ENCODE measurements at regions not wholly inside any gene's neighbourhood (a gene's known extent, or its start where the extent isn't known, plus 50 kb on each side); places are given as distances from the start of the nearest gene placed in this dataset.

DNA sequence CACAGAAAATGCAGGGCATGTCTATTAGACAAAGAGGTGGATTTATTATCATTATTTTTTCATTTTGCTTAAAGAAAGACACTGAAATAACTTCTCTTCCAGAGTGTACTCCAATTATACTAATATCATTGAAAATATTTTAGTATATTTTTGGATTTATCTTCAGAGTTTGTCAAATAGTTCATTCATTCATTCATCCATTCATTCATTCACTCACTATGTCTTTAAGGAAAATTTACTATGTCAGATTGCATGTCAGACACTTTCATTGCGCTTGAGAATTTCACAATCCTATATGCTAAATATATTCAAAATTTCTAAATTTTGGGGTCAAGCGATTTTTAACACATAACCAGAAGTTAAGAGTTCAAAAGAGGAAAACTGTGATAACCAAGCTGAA is 479.1 kb downstream of the ZEB2 start:
- TF ChIP-seq, protein P1, sequence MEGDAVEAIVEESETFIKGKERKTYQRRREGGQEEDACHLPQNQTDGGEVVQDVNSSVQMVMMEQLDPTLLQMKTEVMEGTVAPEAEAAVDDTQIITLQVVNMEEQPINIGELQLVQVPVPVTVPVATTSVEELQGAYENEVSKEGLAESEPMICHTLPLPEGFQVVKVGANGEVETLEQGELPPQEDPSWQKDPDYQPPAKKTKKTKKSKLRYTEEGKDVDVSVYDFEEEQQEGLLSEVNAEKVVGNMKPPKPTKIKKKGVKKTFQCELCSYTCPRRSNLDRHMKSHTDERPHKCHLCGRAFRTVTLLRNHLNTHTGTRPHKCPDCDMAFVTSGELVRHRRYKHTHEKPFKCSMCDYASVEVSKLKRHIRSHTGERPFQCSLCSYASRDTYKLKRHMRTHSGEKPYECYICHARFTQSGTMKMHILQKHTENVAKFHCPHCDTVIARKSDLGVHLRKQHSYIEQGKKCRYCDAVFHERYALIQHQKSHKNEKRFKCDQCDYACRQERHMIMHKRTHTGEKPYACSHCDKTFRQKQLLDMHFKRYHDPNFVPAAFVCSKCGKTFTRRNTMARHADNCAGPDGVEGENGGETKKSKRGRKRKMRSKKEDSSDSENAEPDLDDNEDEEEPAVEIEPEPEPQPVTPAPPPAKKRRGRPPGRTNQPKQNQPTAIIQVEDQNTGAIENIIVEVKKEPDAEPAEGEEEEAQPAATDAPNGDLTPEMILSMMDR (IDR thresholded peaks at IDR 0.05; ENCODE audit: unreplicated experiment) = no peak
- Mint-ChIP-seq H3K9me3 (ENCODE audit: low read depth) (no peaks in the 10 kb centered on the region), H3K36me3 (ENCODE audit: insufficient read depth) (no peaks in the 10 kb centered on the region), H3K4me3 (ENCODE audit: low read depth) (no peak overlapping the region), H3K27ac (no peak overlapping the region), H3K27me3 (no peaks in the 10 kb centered on the region), H3K4me1 (ENCODE audit: low read depth) (peaks cover 5% of the 10 kb centered on the region)
- no peak for DNase-seq (ENCODE audit: low spot score, unreplicated experiment)

DNA sequence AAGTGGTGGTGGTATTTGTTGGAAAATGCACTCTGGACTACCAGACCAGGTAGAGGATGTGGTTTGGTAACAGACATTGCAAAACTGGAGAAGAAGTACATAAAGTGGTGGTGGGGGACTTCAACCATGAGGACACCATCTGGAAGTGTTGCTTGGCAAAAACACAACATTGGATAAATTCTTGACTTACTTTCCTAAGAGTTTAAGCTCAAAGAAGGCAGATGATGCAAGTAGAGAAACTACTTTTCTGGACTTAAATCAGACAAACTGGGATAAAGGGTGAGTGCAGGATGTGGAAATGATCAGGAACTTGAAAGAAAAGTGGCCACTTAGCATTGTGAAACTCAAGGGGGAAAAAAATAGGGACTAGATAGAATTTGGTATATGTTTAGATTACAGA is 487.4 kb downstream of the ZEB2 start:
- H3K27ac Mint-ChIP-seq = no peak overlapping the region
- no peaks in the 10 kb centered on the region for H3K4me1 Mint-ChIP-seq (ENCODE audit: low read depth)
- TF ChIP-seq, protein P1 (IDR thresholded peaks at IDR 0.05; ENCODE audit: unreplicated experiment) = no peak
- no peaks in the 10 kb centered on the region for H3K9me3 Mint-ChIP-seq (ENCODE audit: low read depth)
- no peaks in the 10 kb centered on the region for H3K27me3 Mint-ChIP-seq
- no peak overlapping the region for H3K4me3 Mint-ChIP-seq (ENCODE audit: low read depth)
- H3K36me3 Mint-ChIP-seq (ENCODE audit: insufficient read depth) = no peaks in the 10 kb centered on the region
- no peak for DNase-seq (ENCODE audit: low spot score, unreplicated experiment)

DNA sequence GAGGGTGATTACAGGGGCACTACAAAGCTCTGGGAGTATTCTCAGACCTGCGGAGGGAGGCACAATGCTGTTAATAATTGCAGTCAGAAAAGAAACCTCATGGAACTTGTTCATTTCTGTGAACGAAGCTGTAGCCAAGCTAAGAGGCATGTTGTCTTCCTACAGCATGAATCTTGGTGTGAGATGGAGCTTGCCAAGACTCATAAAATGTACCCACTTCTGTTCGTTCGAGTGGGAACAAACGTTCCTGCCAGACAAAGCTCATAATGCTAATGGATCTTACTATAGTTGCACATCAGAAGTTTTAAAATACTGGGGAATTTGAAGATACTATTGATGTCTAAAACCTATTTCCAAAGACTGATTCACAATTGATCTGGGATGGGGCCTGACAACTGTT is 489.1 kb downstream of the ZEB2 start:
- TF ChIP-seq, protein P1 (IDR thresholded peaks at IDR 0.05; ENCODE audit: unreplicated experiment) = no peak
- Mint-ChIP-seq H3K27ac (no peak overlapping the region), H3K4me3 (ENCODE audit: low read depth) (no peak overlapping the region), H3K36me3 (ENCODE audit: insufficient read depth) (no peaks in the 10 kb centered on the region), H3K9me3 (ENCODE audit: low read depth) (no peaks in the 10 kb centered on the region), H3K4me1 (ENCODE audit: low read depth) (peaks cover 3% of the 10 kb centered on the region), H3K27me3 (no peaks in the 10 kb centered on the region)
- DNase-seq (ENCODE audit: low spot score, unreplicated experiment) = no peak

DNA sequence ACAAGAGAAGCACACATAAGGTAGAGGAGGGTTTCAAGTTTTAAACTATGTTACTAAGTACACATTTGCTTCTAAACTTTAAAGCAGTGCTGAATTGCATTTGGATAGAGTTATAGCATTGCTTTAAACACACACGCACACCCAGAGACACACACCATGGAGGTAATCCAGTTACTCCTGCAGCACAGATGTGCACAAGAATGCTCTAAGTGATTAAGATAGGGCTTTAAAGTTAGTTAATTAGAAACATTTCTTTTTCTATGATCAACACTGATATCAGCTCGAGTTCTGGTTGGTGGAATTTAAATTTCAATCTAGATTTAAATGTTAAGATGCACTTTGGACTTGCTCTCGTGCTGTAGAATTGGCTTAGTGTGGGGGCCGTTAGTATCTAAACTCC is 492.3 kb downstream of the ZEB2 start:
- TF ChIP-seq, protein P1 (IDR thresholded peaks at IDR 0.05; ENCODE audit: unreplicated experiment) = no peak
- Mint-ChIP-seq H3K27ac (peak overlapping the region; percentile 63), H3K9me3 (ENCODE audit: low read depth) (no peaks in the 10 kb centered on the region), H3K36me3 (ENCODE audit: insufficient read depth) (no peaks in the 10 kb centered on the region), H3K4me1 (ENCODE audit: low read depth) (peaks cover 3% of the 10 kb centered on the region), H3K27me3 (no peaks in the 10 kb centered on the region), H3K4me3 (ENCODE audit: low read depth) (no peak overlapping the region)
- no peak for DNase-seq (ENCODE audit: low spot score, unreplicated experiment)

DNA sequence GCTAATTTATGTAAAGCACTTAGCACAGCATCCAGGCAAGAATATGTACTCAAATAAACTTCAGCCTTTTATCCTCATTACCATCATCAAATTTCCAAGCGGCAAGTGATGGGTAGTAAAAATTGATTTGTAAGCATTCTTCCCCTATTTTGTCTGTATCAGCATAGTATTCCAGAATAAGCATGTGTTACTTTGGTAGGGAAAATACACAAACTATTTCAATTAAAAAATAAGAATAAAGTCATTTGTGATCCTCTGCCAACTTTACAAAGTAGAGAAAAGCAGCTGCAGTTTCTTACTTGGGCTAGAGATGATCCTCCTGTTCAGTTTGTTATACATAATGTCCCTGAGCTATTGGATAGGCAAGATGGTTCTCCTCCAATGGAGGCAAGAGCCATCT is 493.2 kb downstream of the ZEB2 start:
- H3K27ac Mint-ChIP-seq = peak overlapping the region; percentile 63
- peaks cover 2% of the 10 kb centered on the region for H3K9me3 Mint-ChIP-seq (ENCODE audit: low read depth)
- no peak overlapping the region for H3K4me3 Mint-ChIP-seq (ENCODE audit: low read depth)
- TF ChIP-seq, protein P1 (IDR thresholded peaks at IDR 0.05; ENCODE audit: unreplicated experiment) = no peak
- H3K27me3 Mint-ChIP-seq = no peaks in the 10 kb centered on the region
- DNase-seq (ENCODE audit: low spot score, unreplicated experiment) = no peak
- H3K36me3 Mint-ChIP-seq (ENCODE audit: insufficient read depth) = peaks cover under 1% of the 10 kb centered on the region
- H3K4me1 Mint-ChIP-seq (ENCODE audit: low read depth) = peaks cover 3% of the 10 kb centered on the region

Measured in progenitor cell of endocrine pancreas (in vitro differentiated cells).